Activated naive CD8-positive, alpha-beta T cell treated with anti-CD3 and anti-CD28 coated beads for 36 hours (primary cell): ENCODE measurements at regions not wholly inside any gene's neighbourhood (a gene's known extent, or its start where the extent isn't known, plus 50 kb on each side); places are given as distances from the start of the nearest gene placed in this dataset.

Experiments used
- DNase-seq: peaks from one replicate; pipeline ENCODE4 v3.0.0; 2021
- H3K27ac Mint-ChIP-seq: one replicate; pipeline ENCODE4 v1.8.0; 2022; ENCODE audit warnings: mild to moderate bottlenecking, moderate library complexity, mixed read lengths
- H3K27me3 Mint-ChIP-seq: one replicate; pipeline ENCODE4 v1.8.0; 2022; ENCODE audit warnings: mild to moderate bottlenecking, mixed read lengths
- H3K36me3 Mint-ChIP-seq: one replicate; pipeline ENCODE4 v1.8.0; 2021; ENCODE audit warnings: mild to moderate bottlenecking, mixed read lengths
- H3K4me1 Mint-ChIP-seq: one replicate; pipeline ENCODE4 v1.8.0; 2021; ENCODE audit warnings: mixed read lengths
- H3K4me3 Mint-ChIP-seq: one replicate; pipeline ENCODE4 v1.8.0; 2022; ENCODE audit warnings: mild to moderate bottlenecking, moderate library complexity, mixed read lengths
- H3K9me3 Mint-ChIP-seq: one replicate; pipeline ENCODE4 v1.8.0; 2022; ENCODE audit warnings: mixed read lengths

- Mint-ChIP-seq H3K36me3 (no peaks in the 10 kb centered on the region), H3K9me3 (peaks cover 1% of the 10 kb centered on the region), H3K27me3 (peaks cover 5% of the 10 kb centered on the region), H3K27ac (no peak overlapping the region), H3K4me1 (peaks cover 10% of the 10 kb centered on the region), H3K4me3 (no peak overlapping the region)
- no peak for DNase-seq
These were observed 477.6 kb downstream of the PTPRC start for GRCh38 chr1:199116488-199116887.

GRCh38 chr1:199121047-199121446, 482.2 kb downstream of the PTPRC start:
- no peak overlapping the region for H3K27ac Mint-ChIP-seq
- peaks cover 5% of the 10 kb centered on the region for H3K27me3 Mint-ChIP-seq
- H3K36me3 Mint-ChIP-seq = no peaks in the 10 kb centered on the region
- no peak for DNase-seq
- H3K4me3 Mint-ChIP-seq = no peak overlapping the region
- no peaks in the 10 kb centered on the region for H3K9me3 Mint-ChIP-seq
- peaks cover 12% of the 10 kb centered on the region for H3K4me1 Mint-ChIP-seq

- Mint-ChIP-seq H3K36me3 (no peaks in the 10 kb centered on the region), H3K4me1 (peaks cover 12% of the 10 kb centered on the region), H3K9me3 (no peaks in the 10 kb centered on the region), H3K4me3 (no peak overlapping the region), H3K27ac (no peak overlapping the region), H3K27me3 (peaks cover 5% of the 10 kb centered on the region)
- DNase-seq = no peak
These were observed 483.2 kb downstream of the PTPRC start for GRCh38 chr1:199122085-199122484.

DNA sequence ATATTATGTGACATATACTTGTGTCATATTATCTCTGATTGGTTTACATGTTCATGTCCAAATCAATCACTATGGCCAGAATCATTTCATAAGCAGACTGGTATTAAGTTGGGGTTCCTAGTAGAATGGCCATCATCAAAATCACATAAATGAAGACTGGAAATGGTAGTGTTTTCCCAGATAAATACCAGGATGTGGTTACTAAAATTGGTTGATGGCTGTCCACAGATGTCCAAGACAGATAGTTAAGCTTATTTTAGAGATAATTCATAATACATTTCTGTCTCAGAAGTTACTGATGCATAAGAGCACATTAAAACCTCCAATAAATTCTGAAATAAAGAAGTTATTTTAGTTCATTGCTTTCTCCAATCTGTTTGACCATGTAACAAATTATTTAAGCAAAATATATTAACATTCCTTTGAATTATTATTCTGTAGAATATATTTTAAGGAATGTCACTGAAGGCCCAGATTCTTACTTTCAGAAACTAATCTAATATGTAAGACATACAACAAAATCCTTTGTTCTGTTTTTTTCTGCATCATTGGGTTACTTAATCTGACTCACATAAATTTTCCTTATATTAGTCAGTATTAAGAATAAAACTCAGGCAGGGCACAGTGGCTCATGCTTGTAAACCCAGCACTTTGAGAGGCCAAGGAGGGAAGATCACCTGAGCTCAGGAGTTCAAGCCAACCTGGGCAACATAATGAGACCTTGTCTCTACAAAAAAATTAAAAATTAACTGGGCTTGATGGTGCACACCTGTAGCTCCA, 483.9 kb downstream of the PTPRC start:
- Mint-ChIP-seq H3K9me3 (no peaks in the 10 kb centered on the region), H3K27me3 (peaks cover 5% of the 10 kb centered on the region), H3K4me1 (peaks cover 12% of the 10 kb centered on the region), H3K36me3 (no peaks in the 10 kb centered on the region), H3K27ac (no peak overlapping the region), H3K4me3 (no peak overlapping the region)
- DNase-seq = no peak

DNA sequence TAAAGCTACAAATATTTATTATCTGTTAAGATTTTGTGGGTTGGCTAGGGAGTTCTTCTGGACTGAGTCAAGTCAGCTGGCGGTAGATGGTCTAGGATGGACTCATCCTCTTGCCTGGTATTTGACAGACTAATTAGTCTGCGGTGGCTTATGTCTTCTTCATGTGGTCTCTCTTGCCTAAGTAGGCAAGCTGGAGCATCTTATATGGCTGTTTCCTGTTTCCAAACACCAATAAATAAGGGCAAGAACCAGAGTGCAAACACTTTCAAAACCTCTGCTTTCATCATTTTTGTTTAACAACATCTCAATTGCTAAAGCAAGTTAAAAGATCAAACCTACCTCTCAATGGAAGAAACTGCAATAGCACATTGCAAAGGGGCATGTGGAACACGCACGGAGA, 484.8 kb downstream of the PTPRC start:
- Mint-ChIP-seq H3K27ac (no peak overlapping the region), H3K9me3 (no peaks in the 10 kb centered on the region), H3K27me3 (no peaks in the 10 kb centered on the region), H3K4me3 (no peak overlapping the region), H3K36me3 (no peaks in the 10 kb centered on the region), H3K4me1 (peaks cover 12% of the 10 kb centered on the region)
- DNase-seq = no peak

- peaks cover 12% of the 10 kb centered on the region for H3K4me1 Mint-ChIP-seq
- peak overlapping the region; percentile 13 for H3K27ac Mint-ChIP-seq
- DNase-seq = no peak
- no peaks in the 10 kb centered on the region for H3K36me3 Mint-ChIP-seq
- H3K9me3 Mint-ChIP-seq = no peaks in the 10 kb centered on the region
- no peak overlapping the region for H3K4me3 Mint-ChIP-seq
- H3K27me3 Mint-ChIP-seq = no peaks in the 10 kb centered on the region
These were observed 485.5 kb downstream of the PTPRC start for GRCh38 chr1:199124351-199124750.

- no peak for DNase-seq
- Mint-ChIP-seq H3K27me3 (no peaks in the 10 kb centered on the region), H3K4me1 (peaks cover 3% of the 10 kb centered on the region), H3K4me3 (no peak overlapping the region), H3K36me3 (no peaks in the 10 kb centered on the region), H3K9me3 (peaks cover 1% of the 10 kb centered on the region), H3K27ac (no peak overlapping the region)
These were observed 490.4 kb downstream of the PTPRC start for GRCh38 chr1:199129247-199129646.

- H3K9me3 Mint-ChIP-seq = peaks cover 1% of the 10 kb centered on the region
- H3K4me3 Mint-ChIP-seq = no peak overlapping the region
- no peak overlapping the region for H3K27ac Mint-ChIP-seq
- no peak for DNase-seq
- H3K27me3 Mint-ChIP-seq = no peaks in the 10 kb centered on the region
- no peaks in the 10 kb centered on the region for H3K36me3 Mint-ChIP-seq
- no peaks in the 10 kb centered on the region for H3K4me1 Mint-ChIP-seq
These were observed 493.2 kb downstream of the PTPRC start for GRCh38 chr1:199132006-199132405.

DNA sequence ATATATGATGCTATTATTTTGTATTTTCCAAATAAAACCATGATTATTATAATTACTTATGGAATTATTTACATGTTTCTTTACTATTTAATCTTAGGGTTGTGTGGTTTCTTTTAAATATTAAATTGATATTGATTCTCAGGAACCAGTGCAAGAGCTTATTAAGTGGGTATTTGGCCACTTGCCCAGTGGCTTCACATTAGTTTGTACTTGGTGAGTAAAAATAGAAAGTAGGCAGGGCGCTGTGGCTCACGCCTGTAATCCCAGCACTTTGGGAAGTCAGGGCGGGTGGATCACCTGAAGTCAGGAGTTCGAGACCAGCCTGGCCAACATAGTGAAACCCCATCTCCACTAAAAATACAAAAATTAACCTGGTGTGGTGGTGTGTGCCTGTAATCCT, 497.1 kb downstream of the PTPRC start:
- H3K27me3 Mint-ChIP-seq = no peaks in the 10 kb centered on the region
- peaks cover 1% of the 10 kb centered on the region for H3K9me3 Mint-ChIP-seq
- H3K4me1 Mint-ChIP-seq = no peaks in the 10 kb centered on the region
- no peak overlapping the region for H3K27ac Mint-ChIP-seq
- no peak for DNase-seq
- H3K4me3 Mint-ChIP-seq = no peak overlapping the region
- no peaks in the 10 kb centered on the region for H3K36me3 Mint-ChIP-seq

- Mint-ChIP-seq H3K27ac (no peak overlapping the region), H3K36me3 (no peaks in the 10 kb centered on the region), H3K27me3 (no peaks in the 10 kb centered on the region), H3K9me3 (no peaks in the 10 kb centered on the region), H3K4me1 (no peaks in the 10 kb centered on the region), H3K4me3 (no peak overlapping the region)
- no peak for DNase-seq
These were observed 499.2 kb downstream of the PTPRC start for GRCh38 chr1:199138061-199138460.

- Mint-ChIP-seq H3K27me3 (peaks cover 20% of the 10 kb centered on the region), H3K4me1 (peaks cover 2% of the 10 kb centered on the region), H3K4me3 (no peak overlapping the region), H3K9me3 (no peaks in the 10 kb centered on the region), H3K36me3 (no peaks in the 10 kb centered on the region), H3K27ac (no peak overlapping the region)
- DNase-seq = no peak
These were observed 510.8 kb downstream of the PTPRC start for GRCh38 chr1:199149591-199149990.

- Mint-ChIP-seq H3K4me1 (peaks cover 2% of the 10 kb centered on the region), H3K4me3 (no peak overlapping the region), H3K9me3 (no peaks in the 10 kb centered on the region)
These were observed 511.9 kb downstream of the PTPRC start for GRCh38 chr1:199150756-199151155.

DNA sequence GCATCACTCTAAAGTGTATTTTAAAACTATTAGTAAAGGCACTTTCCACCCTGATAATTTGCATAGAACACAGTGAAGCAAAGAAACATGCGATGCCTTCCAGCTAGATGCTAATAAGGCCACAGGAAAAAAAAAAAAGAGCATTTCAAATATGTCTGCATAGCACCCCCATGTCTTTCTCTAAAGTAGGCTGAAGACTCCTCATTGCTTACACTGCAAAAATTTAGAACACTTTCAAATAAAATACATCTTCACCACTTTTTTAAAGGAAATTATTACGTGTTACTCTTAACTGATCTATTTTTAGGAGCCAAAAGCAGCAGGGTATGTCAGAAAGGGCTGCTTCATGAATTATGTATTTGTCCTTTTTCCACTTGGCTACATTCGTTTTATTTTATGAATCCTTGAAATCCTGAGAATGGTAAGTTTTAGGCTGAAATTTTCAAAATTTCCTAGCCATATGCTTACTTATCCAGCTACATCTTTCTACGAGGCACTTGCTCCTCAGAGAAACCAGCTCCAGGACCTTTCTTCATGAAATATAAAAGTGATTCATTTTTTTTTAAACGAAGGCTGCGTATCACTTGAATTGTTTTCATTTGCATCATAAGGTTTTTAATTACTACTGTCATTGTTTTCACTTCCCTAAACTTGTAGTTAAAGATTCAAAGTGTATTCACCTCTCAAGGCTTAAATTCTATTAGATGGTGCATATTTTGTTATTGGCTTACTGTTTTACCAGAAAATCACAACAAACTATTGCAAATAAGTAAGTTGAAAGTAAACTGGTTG, 513.0 kb downstream of the PTPRC start:
- DNase-seq = no peak
- Mint-ChIP-seq H3K4me3 (no peak overlapping the region), H3K9me3 (no peaks in the 10 kb centered on the region), H3K27me3 (peaks cover 8% of the 10 kb centered on the region), H3K36me3 (no peaks in the 10 kb centered on the region), H3K27ac (no peak overlapping the region), H3K4me1 (peaks cover 2% of the 10 kb centered on the region)

More at GRCh38 chr1:199150756-199151155, 511.9 kb downstream of the PTPRC start:
- no peak overlapping the region for H3K27ac Mint-ChIP-seq
- DNase-seq = no peak
- peaks cover 12% of the 10 kb centered on the region for H3K27me3 Mint-ChIP-seq
- no peaks in the 10 kb centered on the region for H3K36me3 Mint-ChIP-seq

DNA sequence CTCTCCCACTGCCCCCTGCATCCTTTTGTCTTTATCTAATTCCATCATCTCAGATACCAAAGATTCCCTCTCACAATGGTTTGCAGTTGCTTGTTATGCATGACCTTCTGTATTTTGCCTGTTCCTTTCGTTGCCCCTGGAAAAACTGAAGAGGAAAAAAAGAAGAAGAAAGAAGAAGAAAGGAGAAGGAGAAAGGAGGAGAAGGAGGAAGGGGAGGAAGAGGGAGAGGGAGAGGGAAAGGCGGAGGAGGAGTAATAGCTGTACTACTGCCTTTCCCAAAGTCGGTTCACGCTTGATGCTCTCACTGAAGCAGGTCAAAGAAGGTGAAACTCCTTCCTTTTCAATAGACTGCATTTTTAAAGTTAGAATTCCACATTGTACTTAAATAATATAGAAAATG, 513.8 kb downstream of the PTPRC start:
- H3K36me3 Mint-ChIP-seq = no peaks in the 10 kb centered on the region
- H3K4me1 Mint-ChIP-seq = peaks cover 2% of the 10 kb centered on the region
- peaks cover 8% of the 10 kb centered on the region for H3K27me3 Mint-ChIP-seq
- DNase-seq = no peak
- no peak overlapping the region for H3K27ac Mint-ChIP-seq
- no peaks in the 10 kb centered on the region for H3K9me3 Mint-ChIP-seq
- H3K4me3 Mint-ChIP-seq = no peak overlapping the region

DNA sequence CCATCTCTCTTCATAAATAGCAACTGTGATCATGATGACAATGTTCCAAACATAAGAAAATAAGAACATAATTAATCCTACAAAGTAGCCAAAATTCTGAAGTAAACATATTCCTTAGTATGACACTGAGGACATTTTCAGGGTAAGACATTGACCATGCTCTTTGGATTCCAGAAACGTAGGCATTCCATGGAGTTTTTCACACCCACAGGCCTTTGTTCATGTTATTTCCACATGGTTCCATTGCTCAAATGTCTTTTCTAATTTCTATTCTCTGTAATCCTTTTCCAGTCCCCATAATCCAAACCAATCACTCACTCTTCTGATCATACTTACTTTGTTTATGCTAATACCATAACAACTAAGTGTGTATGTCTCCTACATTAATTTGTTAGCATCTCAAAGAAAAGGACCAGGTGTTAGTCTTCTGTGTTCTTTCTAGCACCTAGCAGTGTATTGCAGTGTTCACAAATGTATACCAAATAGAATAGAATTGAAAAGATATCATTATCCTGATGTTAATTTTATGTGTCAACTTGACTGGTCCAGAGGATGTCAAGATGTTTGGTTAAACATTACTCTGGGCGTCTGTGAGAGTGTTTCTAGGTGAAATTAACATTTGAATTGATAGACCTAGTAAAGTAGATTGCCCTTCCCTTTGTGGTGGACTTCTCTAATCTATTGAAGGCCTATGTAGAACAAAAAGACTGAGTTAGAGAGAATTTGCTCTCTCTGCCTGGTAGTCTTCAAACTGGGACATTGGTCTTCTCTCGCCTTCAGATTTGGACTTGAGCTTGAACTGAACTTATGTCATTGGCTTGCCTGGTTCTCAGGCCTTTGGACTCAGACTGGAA, 516.6 kb downstream of the PTPRC start:
- Mint-ChIP-seq H3K4me3 (no peak overlapping the region), H3K27me3 (peaks cover 9% of the 10 kb centered on the region), H3K4me1 (no peaks in the 10 kb centered on the region), H3K27ac (no peak overlapping the region), H3K36me3 (no peaks in the 10 kb centered on the region), H3K9me3 (no peaks in the 10 kb centered on the region)
- no peak for DNase-seq
